ENCODE measurements at regions not wholly inside any gene's neighbourhood (a gene's known extent, or its start where the extent isn't known, plus 50 kb on each side); places are given as distances from the start of the nearest gene placed in this dataset.
"Not testable (repeated sequence)": the region's sequence is repeated elsewhere in the genome, so short reads cannot be mapped to it uniquely, and the experiment has no call there.

DNA sequence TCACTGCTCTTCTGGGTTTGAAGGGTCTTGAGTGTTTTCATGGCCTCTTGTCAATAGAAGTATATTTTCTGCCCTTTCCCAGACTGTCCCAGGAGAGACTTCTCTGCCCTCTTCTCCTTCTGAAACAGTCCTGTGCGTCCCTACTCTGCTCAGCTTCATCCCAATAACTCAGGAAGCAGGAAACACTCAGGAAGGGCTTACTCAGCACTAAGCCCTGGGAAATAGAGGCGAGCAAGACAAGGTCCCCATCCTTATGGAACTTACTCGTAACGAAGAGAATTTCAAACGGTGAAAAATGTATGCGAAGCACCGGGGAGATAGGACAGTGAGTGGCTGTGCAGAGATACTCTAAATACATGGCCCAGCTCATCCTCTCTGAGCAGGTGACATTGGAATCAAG lies 52.8 kb upstream of the TFRC start:
- POLR2A ChIA-PET: no interaction called here
- WGBS (ENCODE audit: insufficient coverage): 96% methylated on average over 7 of the region's 7 CpGs
- CTCF ChIA-PET: interaction anchor here (1.2 kb wide), 1 partner anchor 13 kb away, joined by 4 read pairs; no protein-coding TSS in a partner anchor

DNA sequence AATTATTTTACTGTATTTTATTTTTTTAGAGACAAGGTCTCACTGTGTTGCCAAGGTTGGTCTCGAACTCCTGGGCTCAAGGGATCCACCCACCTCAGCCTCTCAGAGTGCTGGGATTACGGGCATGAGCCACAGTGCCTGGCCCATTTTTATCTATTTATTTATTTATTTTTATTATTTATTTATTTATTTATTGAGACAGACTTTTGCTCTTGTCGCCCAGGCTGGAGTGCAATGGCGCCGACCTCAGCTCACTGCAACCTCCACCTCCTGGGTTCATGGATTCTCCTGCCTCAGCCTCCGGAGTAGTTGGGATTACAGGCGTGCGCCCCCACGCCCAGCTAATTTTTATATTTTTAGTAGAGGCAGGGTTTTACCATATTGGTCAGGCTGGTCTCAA lies 52.0 kb upstream of the TFRC start:
- H3K4me3 ChIP-seq (ENCODE audit: control insufficient read depth in 1 of 7, extremely low read depth in 1 of 7, insufficient read depth in 4 of 7, low read depth in 2 of 7, low read length in 6 of 7); H3K36me3 ChIP-seq (ENCODE audit: control insufficient read depth in 4 of 4, insufficient read depth in 4 of 4, low read length in 3 of 4); DNase-seq; POLR2A ChIA-PET; H3K27ac ChIP-seq (ENCODE audit: insufficient read depth in 1 of 2, low read depth in 1 of 2, low read length in 2 of 2, poor library complexity in 1 of 2, severe bottlenecking in 2 of 2); H3K9me3 ChIP-seq (ENCODE audit: control extremely low read depth in 1 of 5, control insufficient read depth in 4 of 5, insufficient read depth in 2 of 5, low read depth in 1 of 5, low read length in 4 of 5); H3K27me3 ChIP-seq (replicated peaks in 2 of 5; ENCODE audit: control insufficient read depth in 4 of 5, insufficient read depth in 5 of 5, low read length in 4 of 5): not testable (repeated sequence)
- CTCF ChIA-PET: interaction anchor here (0.6 kb wide), 1 partner anchor 87 kb away, joined by 3 read pairs; no protein-coding TSS in a partner anchor
- WGBS (ENCODE audit: insufficient coverage): 100% methylated on average over 4 of the region's 9 CpGs
- peaks cover 0 to 18% (median 13%) of the 10 kb centered on the region in 4 experiments for H3K4me1 ChIP-seq (ENCODE audit: control extremely low read depth in 1 of 4, control insufficient read depth in 4 of 4, insufficient read depth in 4 of 4, low read length in 3 of 4)

More for the DNA sequence above, 52.8 kb upstream of the TFRC start:
- peaks cover 0 to 18% (median 13%) of the 10 kb centered on the region in 4 experiments for H3K4me1 ChIP-seq (ENCODE audit: control extremely low read depth in 1 of 4, control insufficient read depth in 4 of 4, insufficient read depth in 4 of 4, low read length in 3 of 4)
- no peak overlapping the region for H3K27ac ChIP-seq (ENCODE audit: insufficient read depth in 1 of 2, low read depth in 1 of 2, low read length in 2 of 2, poor library complexity in 1 of 2, severe bottlenecking in 2 of 2)
- peaks cover 0 to 4% (median 0%) of the 10 kb centered on the region in 5 experiments for H3K9me3 ChIP-seq (ENCODE audit: control extremely low read depth in 1 of 5, control insufficient read depth in 4 of 5, insufficient read depth in 2 of 5, low read depth in 1 of 5, low read length in 4 of 5)
- no peak for DNase-seq
- no peak overlapping the region for H3K4me3 ChIP-seq (ENCODE audit: control insufficient read depth in 1 of 7, extremely low read depth in 1 of 7, insufficient read depth in 4 of 7, low read depth in 2 of 7, low read length in 6 of 7)
- H3K36me3 ChIP-seq (ENCODE audit: control insufficient read depth in 4 of 4, insufficient read depth in 4 of 4, low read length in 3 of 4): no peaks in the 10 kb centered on the region
- H3K27me3 ChIP-seq (replicated peaks in 2 of 5; ENCODE audit: control insufficient read depth in 4 of 5, insufficient read depth in 5 of 5, low read length in 4 of 5): no peaks in the 10 kb centered on the region

DNA sequence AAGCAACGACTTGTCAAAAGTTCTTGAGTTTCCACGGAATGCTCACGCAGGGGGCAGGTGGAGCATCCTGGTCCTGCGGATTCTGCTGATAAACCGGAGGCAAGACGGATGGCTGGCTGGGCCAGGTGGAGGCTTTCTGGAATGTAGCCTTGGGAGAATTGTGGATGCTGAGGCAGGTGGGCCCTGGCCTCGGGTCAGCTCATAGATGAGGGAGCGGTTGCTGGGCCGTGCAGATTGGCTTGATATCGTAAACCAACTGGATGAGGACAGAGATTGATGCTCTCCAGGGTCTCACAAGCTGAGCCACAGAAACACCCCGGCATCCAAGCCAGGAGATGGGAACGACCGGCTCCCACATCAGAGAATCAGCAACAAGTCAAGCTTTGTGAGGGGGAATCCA lies 50.0 kb upstream of the TFRC start:
- Histone ChIP-seq H3K4me1 (ENCODE audit: control extremely low read depth in 1 of 4, control insufficient read depth in 4 of 4, insufficient read depth in 4 of 4, low read length in 3 of 4) (peaks cover 5 to 33% (median 28%) of the 10 kb centered on the region in 4 experiments), H3K27ac (ENCODE audit: insufficient read depth in 1 of 2, low read depth in 1 of 2, low read length in 2 of 2, poor library complexity in 1 of 2, severe bottlenecking in 2 of 2) (no peak overlapping the region), H3K36me3 (ENCODE audit: control insufficient read depth in 4 of 4, insufficient read depth in 4 of 4, low read length in 3 of 4) (no peaks in the 10 kb centered on the region), H3K9me3 (ENCODE audit: control extremely low read depth in 1 of 5, control insufficient read depth in 4 of 5, insufficient read depth in 2 of 5, low read depth in 1 of 5, low read length in 4 of 5) (peaks cover 0 to 4% (median 0%) of the 10 kb centered on the region in 5 experiments), H3K4me3 (ENCODE audit: control insufficient read depth in 1 of 7, extremely low read depth in 1 of 7, insufficient read depth in 4 of 7, low read depth in 2 of 7, low read length in 6 of 7) (no peak overlapping the region), H3K27me3 (replicated peaks in 2 of 5; ENCODE audit: control insufficient read depth in 4 of 5, insufficient read depth in 5 of 5, low read length in 4 of 5) (no peaks in the 10 kb centered on the region)
- CTCF ChIA-PET: interaction anchor here (0.7 to 1.2 kb wide), 3 partner anchors 8 to 48 kb away, joined by 3 to 4 read pairs (median 3); no protein-coding TSS in a partner anchor
- DNase-seq: no peak
- POLR2A ChIA-PET: interaction anchor here (0.6 kb wide), 1 partner anchor 1430 kb away, joined by 3 read pairs; no protein-coding TSS in a partner anchor
- WGBS (ENCODE audit: insufficient coverage): 100% methylated on average over 10 of the region's 13 CpGs

Data from common myeloid progenitor, CD34-positive (primary cell).